ENCODE measurements at regions not wholly inside any gene's neighbourhood (a gene's known extent, or its start where the extent isn't known, plus 50 kb on each side); places are given as distances from the start of the nearest gene placed in this dataset.

DNA sequence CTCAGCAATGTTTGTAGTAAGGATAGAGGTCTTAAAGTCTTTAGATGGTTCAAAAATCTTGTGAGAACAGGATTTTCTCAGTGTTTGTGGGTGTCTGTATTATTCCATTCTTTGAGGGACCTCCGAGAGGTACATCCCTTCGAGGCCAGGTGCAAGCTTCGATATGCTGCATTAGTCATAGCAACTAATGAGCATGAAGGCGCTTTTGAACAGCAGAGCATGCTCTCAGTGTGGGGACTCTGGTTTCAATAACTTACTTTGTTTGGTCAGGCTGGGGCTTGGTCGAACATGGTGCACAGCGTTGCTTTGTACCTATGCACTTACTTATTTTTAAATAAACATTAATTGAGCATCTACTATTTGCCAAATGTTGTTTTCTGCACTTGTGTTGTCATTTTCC, 297.9 kb downstream of the CLIC5 start:
- Histone ChIP-seq H3K27me3 (ENCODE audit: control insufficient read depth, insufficient read depth, low read length) (no peaks in the 10 kb centered on the region), H3K4me1 (ENCODE audit: control insufficient read depth, insufficient read depth, low read length) (peaks cover 11% of the 10 kb centered on the region), H2AK9ac (replicated peaks; ENCODE audit: low read depth, low read length, poor library complexity) (no peak overlapping the region), H3K4ac (ENCODE audit: low read depth, low read length) (no peak overlapping the region), H2BK120ac (ENCODE audit: low read depth, low read length) (0 out of 2 replicates have a peak overlapping the region, but pooled peaks have one; percentile 2), H2BK15ac (ENCODE audit: low read depth, low read length) (no peak overlapping the region), H2BK20ac (ENCODE audit: low read depth, low read length) (peak overlapping the region; percentile 46; the same call in 1 of the 2 replicates), H3K79me1 (ENCODE audit: low read depth in 1 of 2, low read length in 2 of 2) (no peaks in the 10 kb centered on the region), H4K5ac (ENCODE audit: low read depth, low read length) (no peak overlapping the region), H4K91ac (ENCODE audit: insufficient read depth, low read depth, low read length) (peak overlapping the region; percentile 62; the same call in 1 of the 2 replicates), H3K9ac (ENCODE audit: low read depth, low read length) (no peak overlapping the region), H2BK5ac (ENCODE audit: low read depth, low read length, poor library complexity, severe bottlenecking) (no peak overlapping the region), H3K4me3 (ENCODE audit: insufficient read depth, low read depth, low read length) (no peak overlapping the region), H4K20me1 (ENCODE audit: insufficient read depth, low read length) (no peaks in the 10 kb centered on the region), H4K8ac (ENCODE audit: low read depth in 2 of 2, low read length in 2 of 2) (no peak overlapping the region), H2AK5ac (ENCODE audit: low read depth, low read length) (no peak overlapping the region), H3K9me3 (ENCODE audit: control insufficient read depth, insufficient read depth, low read length) (no peaks in the 10 kb centered on the region), H3K9me1 (ENCODE audit: insufficient read depth, low read length) (peaks cover 9% of the 10 kb centered on the region; the same call in 1 of the 2 replicates), H3K18ac (ENCODE audit: low read depth, low read length) (no peak overlapping the region), H3K27ac (ENCODE audit: insufficient read depth, low read length) (no peak overlapping the region), H3K36me3 (ENCODE audit: control insufficient read depth, insufficient read depth, low read length) (no peaks in the 10 kb centered on the region), H3K23ac (ENCODE audit: low read depth, low read length) (no peak overlapping the region), H2AFZ (replicated peaks; ENCODE audit: low read length, poor library complexity) (no peak overlapping the region), H3K4me2 (ENCODE audit: low read depth, low read length) (no peak overlapping the region), H3K14ac (replicated peaks; ENCODE audit: low read depth, low read length) (no peak overlapping the region), H3K56ac (ENCODE audit: extremely low read depth, insufficient read depth, low read length) (no peak overlapping the region)
- ATAC-seq (ENCODE audit: low read depth): no peak
- CTCF ChIA-PET: no interaction called here
- in situ Hi-C loops (cut with MboI; ENCODE audit: low sequenced_read_pairs): loop anchor here (10.0 to 25.0 kb wide), 3 partner anchors 630 to 1230 kb away; no protein-coding TSS in a partner anchor
- no TSS peak for BruUV-seq (replicated peaks)
- DNase-seq: no peak
- no peak for TF ChIP-seq SMC3 (IDR thresholded peaks at IDR 0.05; ENCODE audit: low read depth, low read length)
- TF ChIP-seq, protein P1, sequence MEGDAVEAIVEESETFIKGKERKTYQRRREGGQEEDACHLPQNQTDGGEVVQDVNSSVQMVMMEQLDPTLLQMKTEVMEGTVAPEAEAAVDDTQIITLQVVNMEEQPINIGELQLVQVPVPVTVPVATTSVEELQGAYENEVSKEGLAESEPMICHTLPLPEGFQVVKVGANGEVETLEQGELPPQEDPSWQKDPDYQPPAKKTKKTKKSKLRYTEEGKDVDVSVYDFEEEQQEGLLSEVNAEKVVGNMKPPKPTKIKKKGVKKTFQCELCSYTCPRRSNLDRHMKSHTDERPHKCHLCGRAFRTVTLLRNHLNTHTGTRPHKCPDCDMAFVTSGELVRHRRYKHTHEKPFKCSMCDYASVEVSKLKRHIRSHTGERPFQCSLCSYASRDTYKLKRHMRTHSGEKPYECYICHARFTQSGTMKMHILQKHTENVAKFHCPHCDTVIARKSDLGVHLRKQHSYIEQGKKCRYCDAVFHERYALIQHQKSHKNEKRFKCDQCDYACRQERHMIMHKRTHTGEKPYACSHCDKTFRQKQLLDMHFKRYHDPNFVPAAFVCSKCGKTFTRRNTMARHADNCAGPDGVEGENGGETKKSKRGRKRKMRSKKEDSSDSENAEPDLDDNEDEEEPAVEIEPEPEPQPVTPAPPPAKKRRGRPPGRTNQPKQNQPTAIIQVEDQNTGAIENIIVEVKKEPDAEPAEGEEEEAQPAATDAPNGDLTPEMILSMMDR (conservative IDR thresholded peaks at IDR 0.05; ENCODE audit: low read depth, low read length): no peak
- no peak for TF ChIP-seq RCOR1 (IDR thresholded peaks at IDR 0.05; ENCODE audit: insufficient replicate concordance, low read length)
- TF ChIP-seq RAD21 (IDR thresholded peaks at IDR 0.05; ENCODE audit: low read length): no peak
- no peak for TF ChIP-seq MAFK (IDR thresholded peaks at IDR 0.05; ENCODE audit: low read depth, low read length)
- no peak for TF ChIP-seq POLR2A (IDR thresholded peaks at IDR 0.05; ENCODE audit: low read depth, low read length)
- TF ChIP-seq CEBPB (IDR thresholded peaks at IDR 0.05; ENCODE audit: low read depth, low read length): no peak
- TF ChIP-seq MAZ (IDR thresholded peaks at IDR 0.05; ENCODE audit: borderline replicate concordance, low read depth, low read length): no peak
- TF ChIP-seq BHLHE40 (IDR thresholded peaks at IDR 0.05; ENCODE audit: low read depth, low read length): no peak
- TF ChIP-seq, protein P2, sequence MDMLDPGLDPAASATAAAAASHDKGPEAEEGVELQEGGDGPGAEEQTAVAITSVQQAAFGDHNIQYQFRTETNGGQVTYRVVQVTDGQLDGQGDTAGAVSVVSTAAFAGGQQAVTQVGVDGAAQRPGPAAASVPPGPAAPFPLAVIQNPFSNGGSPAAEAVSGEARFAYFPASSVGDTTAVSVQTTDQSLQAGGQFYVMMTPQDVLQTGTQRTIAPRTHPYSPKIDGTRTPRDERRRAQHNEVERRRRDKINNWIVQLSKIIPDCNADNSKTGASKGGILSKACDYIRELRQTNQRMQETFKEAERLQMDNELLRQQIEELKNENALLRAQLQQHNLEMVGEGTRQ (IDR thresholded peaks at IDR 0.05; ENCODE audit: low read depth, low read length): no peak
- TF ChIP-seq, protein P3, sequence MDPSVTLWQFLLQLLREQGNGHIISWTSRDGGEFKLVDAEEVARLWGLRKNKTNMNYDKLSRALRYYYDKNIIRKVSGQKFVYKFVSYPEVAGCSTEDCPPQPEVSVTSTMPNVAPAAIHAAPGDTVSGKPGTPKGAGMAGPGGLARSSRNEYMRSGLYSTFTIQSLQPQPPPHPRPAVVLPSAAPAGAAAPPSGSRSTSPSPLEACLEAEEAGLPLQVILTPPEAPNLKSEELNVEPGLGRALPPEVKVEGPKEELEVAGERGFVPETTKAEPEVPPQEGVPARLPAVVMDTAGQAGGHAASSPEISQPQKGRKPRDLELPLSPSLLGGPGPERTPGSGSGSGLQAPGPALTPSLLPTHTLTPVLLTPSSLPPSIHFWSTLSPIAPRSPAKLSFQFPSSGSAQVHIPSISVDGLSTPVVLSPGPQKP (IDR thresholded peaks at IDR 0.05; ENCODE audit: borderline replicate concordance, low read depth, low read length): no peak
- no peak for TF ChIP-seq NFE2L2 (IDR thresholded peaks at IDR 0.05; ENCODE audit: low read depth, low read length)
- TF ChIP-seq FOS (IDR thresholded peaks at IDR 0.05; ENCODE audit: low read depth, low read length): no peak
- TF ChIP-seq MXI1 (IDR thresholded peaks at IDR 0.05; ENCODE audit: borderline replicate concordance, low read depth, low read length): no peak
- POLR2A ChIA-PET (ENCODE audit: unreplicated experiment): no interaction called here
- WGBS, 2 experiments (ENCODE audit: extremely low coverage in 2 of 2, insufficient read length in 1 of 2): 100% methylated on average over 1 of the region's 6 CpGs; no CpG with 5 or more reads in 1 of the 2 experiments
- intact Hi-C loops (cut with micrococcal nuclease): loop anchor here (10.0 kb wide), 1 partner anchor 633 kb away; no protein-coding TSS in a partner anchor
- dilution Hi-C loops (cut with HindIII; ENCODE audit: low sequenced_read_pairs, unreplicated experiment): no loop called here
